C4-2B (cell line): ENCODE measurements at regions not wholly inside any gene's neighbourhood (a gene's known extent, or its start where the extent isn't known, plus 50 kb on each side); places are given as distances from the start of the nearest gene placed in this dataset.
"Not testable (repeated sequence)": the region's sequence is repeated elsewhere in the genome, so short reads cannot be mapped to it uniquely, and the experiment has no call there.

Source experiments
- CTCF ChIP-seq: fragments of 450-650 bp; conservative IDR thresholded peaks from 2 replicates; pipeline ENCODE4 v1.5.1; 2017; ENCODE audit warnings: mild to moderate bottlenecking
- ZFX ChIP-seq: fragments of 450-650 bp; IDR thresholded peaks from 2 replicates; pipeline ENCODE4 v1.6.1; 2017

- not testable (repeated sequence) for TF ChIP-seq CTCF, ZFX
Observed at GRCh38 chr6:139999661-140000060, 625.2 kb upstream of the CITED2 start.
